ENCODE measurements at regions not wholly inside any gene's neighbourhood (a gene's known extent, or its start where the extent isn't known, plus 50 kb on each side); places are given as distances from the start of the nearest gene placed in this dataset.
A peak's percentile ranks its signal among the peaks of the same experiment; 100 is the strongest.

DNA sequence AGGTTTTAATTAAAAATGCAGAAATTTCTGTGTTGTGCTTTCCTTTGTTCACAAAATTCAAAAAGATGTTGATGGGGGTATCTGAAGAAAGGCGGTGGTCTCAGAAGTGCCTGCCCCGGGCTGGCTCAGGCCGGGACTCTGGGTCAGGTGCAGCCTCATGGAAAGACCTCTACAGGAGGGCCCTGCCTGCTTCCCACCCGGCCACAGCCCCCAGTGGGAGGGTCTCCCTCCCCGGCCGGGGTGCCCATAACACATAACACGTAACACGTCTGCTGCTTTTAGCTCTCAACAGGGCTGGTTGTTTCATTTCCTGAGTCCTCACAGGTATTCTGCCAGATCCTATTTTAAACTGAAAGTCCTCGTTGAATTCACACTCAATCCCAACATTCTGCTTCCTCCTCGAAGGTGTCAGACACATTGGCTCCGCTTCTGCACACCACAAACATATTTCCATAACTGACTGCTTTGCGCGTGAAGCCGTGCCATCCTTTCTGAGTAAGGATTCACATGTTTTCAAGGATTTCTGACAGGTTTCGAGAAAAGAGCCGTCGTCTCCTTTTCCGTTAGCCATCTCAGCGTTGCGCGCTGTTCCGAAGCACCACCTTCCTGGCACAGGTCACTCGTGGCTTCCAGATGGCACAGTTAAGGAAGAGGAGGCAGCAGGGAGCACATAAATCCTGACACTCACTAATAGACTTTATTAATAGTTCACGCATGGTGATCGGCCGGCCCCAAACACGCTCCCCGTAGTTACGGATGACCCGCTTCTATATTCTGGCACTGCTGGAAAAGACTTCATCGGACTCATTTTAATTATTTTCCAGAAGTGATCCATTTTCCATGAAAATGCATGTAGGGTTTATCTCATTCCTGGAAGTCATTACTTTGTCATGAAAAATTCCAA lies 569.3 kb downstream of the BRD1 start:
- Mint-ChIP-seq H3K27me3 (peaks cover 5% of the 10 kb centered on the region), H3K4me3 (no peak overlapping the region), H3K9me3 (no peaks in the 10 kb centered on the region), H3K27ac (no peak overlapping the region), H3K36me3 (no peaks in the 10 kb centered on the region), H3K4me1 (no peaks in the 10 kb centered on the region)
- H3K4me3 ChIP-seq (ENCODE audit: low read depth, low read length): no peak overlapping the region
- H3K36me3 ChIP-seq (ENCODE audit: control insufficient read depth, insufficient read depth, low read length): no peaks in the 10 kb centered on the region
- H3K9me3 ChIP-seq (ENCODE audit: control insufficient read depth in 2 of 2, low read length in 2 of 2): no peaks in the 10 kb centered on the region
- DNase-seq (no peak), ATAC-seq (ENCODE audit: low read depth in 2 of 2) (no peak)
- H3K4me1 ChIP-seq (ENCODE audit: control insufficient read depth, insufficient read depth, low read length, poor library complexity, severe bottlenecking): no peaks in the 10 kb centered on the region
- no peak overlapping the region for H3K27ac ChIP-seq (ENCODE audit: insufficient read depth, low read length, poor library complexity, severe bottlenecking)
- H3K27me3 ChIP-seq (ENCODE audit: control insufficient read depth, insufficient read depth, low read length): no peaks in the 10 kb centered on the region

DNA sequence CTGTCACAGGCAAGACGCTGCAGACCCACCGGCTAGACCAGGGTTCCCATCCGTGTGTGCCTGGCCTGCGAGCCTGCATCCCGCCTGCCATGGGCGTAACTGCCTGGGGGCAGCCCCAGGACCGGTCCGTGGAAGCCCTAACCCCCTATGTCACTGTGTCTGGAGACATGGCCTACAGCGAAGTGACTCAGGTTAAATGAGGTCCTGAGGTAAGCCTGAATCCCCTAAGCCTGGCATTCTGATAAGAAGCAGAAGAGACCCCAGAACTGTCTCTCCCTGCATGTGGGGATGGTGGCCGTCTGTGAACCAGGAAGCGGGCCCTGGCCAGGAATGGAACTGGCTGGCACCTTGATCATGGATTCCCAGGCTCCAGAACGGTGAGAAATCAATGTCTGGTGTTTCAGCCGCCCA lies 570.1 kb downstream of the BRD1 start:
- Mint-ChIP-seq H3K36me3 (no peaks in the 10 kb centered on the region), H3K27me3 (no peaks in the 10 kb centered on the region), H3K4me3 (no peak overlapping the region), H3K9me3 (no peaks in the 10 kb centered on the region), H3K27ac (no peak overlapping the region), H3K4me1 (no peaks in the 10 kb centered on the region)
- no peak for DNase-seq
- peaks cover 2% of the 10 kb centered on the region for H3K27me3 ChIP-seq (ENCODE audit: control insufficient read depth, insufficient read depth, low read length)
- H3K27ac ChIP-seq (ENCODE audit: insufficient read depth, low read length, poor library complexity, severe bottlenecking): no peak overlapping the region
- no peaks in the 10 kb centered on the region for H3K36me3 ChIP-seq (ENCODE audit: control insufficient read depth, insufficient read depth, low read length)
- H3K4me1 ChIP-seq (ENCODE audit: control insufficient read depth, insufficient read depth, low read length, poor library complexity, severe bottlenecking): no peaks in the 10 kb centered on the region
- no peaks in the 10 kb centered on the region for H3K9me3 ChIP-seq (ENCODE audit: control insufficient read depth in 2 of 2, low read length in 2 of 2)
- no peak overlapping the region for H3K4me3 ChIP-seq (ENCODE audit: low read depth, low read length)
- no peak for ATAC-seq (ENCODE audit: low read depth in 2 of 2)

DNA sequence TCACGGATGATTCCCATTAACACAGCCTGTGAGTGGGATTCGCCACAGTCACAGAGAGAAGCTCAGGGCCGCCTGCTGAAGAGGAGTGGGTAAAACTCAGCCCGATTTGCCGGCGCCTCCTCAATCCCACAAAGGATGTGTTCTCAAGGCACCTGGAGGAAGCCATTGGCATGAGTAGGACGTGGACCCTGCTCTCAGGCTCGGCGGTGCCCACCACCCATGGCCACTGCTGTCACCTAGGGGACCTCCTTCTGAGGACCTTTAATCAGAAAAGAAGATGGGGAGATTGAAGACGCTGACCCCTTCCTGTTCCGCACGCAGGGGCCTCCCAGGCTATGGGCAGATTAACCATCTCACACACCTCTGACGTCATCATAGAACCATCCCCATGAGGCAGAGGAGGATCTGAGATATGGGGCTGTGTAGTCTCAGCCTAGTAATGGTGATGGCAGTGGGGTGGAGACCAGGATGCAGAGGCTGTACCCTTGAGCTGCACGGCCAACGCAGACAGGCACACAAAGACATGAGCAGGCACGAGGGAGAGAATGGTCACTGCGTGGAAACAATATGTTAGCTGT lies 571.8 kb downstream of the BRD1 start:
- Histone ChIP-seq H3K4me1 (ENCODE audit: control insufficient read depth, insufficient read depth, low read length, poor library complexity, severe bottlenecking) (no peaks in the 10 kb centered on the region), H3K36me3 (ENCODE audit: control insufficient read depth, insufficient read depth, low read length) (no peaks in the 10 kb centered on the region), H3K27me3 (ENCODE audit: control insufficient read depth, insufficient read depth, low read length) (peaks cover 2% of the 10 kb centered on the region), H3K9me3 (ENCODE audit: control insufficient read depth in 2 of 2, low read length in 2 of 2) (no peaks in the 10 kb centered on the region), H3K27ac (ENCODE audit: insufficient read depth, low read length, poor library complexity, severe bottlenecking) (no peak overlapping the region), H3K4me3 (ENCODE audit: low read depth, low read length) (no peak overlapping the region)
- DNase-seq: no peak
- H3K27ac Mint-ChIP-seq: no peak overlapping the region
- no peaks in the 10 kb centered on the region for H3K27me3 Mint-ChIP-seq
- peak overlapping the region in 1 of 4 donors; percentile 8 for H3K4me3 Mint-ChIP-seq
- H3K4me1 Mint-ChIP-seq: no peaks in the 10 kb centered on the region
- no peak for ATAC-seq (ENCODE audit: low read depth in 2 of 2)
- peaks cover 0 to 3% (median 0%) of the 10 kb centered on the region in 7 donors for H3K9me3 Mint-ChIP-seq
- no peaks in the 10 kb centered on the region for H3K36me3 Mint-ChIP-seq

DNA sequence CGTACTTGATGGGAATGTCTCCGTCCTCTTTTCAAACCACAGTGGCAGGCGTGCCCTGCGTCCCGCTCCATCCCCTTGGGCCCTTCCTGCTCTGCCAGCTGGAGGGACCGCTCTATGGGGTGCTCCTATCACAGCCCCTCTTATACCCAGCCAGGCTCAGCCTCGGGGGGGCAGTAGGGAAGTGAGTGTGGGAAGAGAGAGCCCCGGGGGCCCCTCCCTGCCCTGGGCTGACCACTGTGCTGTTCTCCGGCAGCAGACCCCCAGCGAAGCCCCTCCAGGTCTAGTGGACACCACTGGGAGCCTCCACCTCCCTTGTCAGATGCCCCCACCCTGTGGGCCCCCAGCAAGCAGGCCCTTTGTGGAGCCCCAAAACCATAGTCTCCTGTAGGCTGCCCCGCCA lies 572.5 kb downstream of the BRD1 start:
- H3K4me1 Mint-ChIP-seq: no peaks in the 10 kb centered on the region
- ATAC-seq (ENCODE audit: low read depth in 2 of 2) (no peak), DNase-seq (no peak)
- no peak overlapping the region for H3K27ac Mint-ChIP-seq
- Histone ChIP-seq H3K36me3 (ENCODE audit: control insufficient read depth, insufficient read depth, low read length) (no peaks in the 10 kb centered on the region), H3K9me3 (ENCODE audit: control insufficient read depth in 2 of 2, low read length in 2 of 2) (no peaks in the 10 kb centered on the region), H3K27me3 (ENCODE audit: control insufficient read depth, insufficient read depth, low read length) (peaks cover 2% of the 10 kb centered on the region), H3K4me1 (ENCODE audit: control insufficient read depth, insufficient read depth, low read length, poor library complexity, severe bottlenecking) (no peaks in the 10 kb centered on the region), H3K4me3 (ENCODE audit: low read depth, low read length) (no peak overlapping the region), H3K27ac (ENCODE audit: insufficient read depth, low read length, poor library complexity, severe bottlenecking) (no peak overlapping the region)
- H3K27me3 Mint-ChIP-seq: no peaks in the 10 kb centered on the region
- no peaks in the 10 kb centered on the region for H3K36me3 Mint-ChIP-seq
- no peak overlapping the region for H3K4me3 Mint-ChIP-seq
- peaks cover 0 to 3% (median 0%) of the 10 kb centered on the region in 7 donors for H3K9me3 Mint-ChIP-seq

- no peaks in the 10 kb centered on the region for H3K27me3 Mint-ChIP-seq
Measured at GRCh38 chr22:49253656-49254055, 574.0 kb downstream of the BRD1 start.

DNA sequence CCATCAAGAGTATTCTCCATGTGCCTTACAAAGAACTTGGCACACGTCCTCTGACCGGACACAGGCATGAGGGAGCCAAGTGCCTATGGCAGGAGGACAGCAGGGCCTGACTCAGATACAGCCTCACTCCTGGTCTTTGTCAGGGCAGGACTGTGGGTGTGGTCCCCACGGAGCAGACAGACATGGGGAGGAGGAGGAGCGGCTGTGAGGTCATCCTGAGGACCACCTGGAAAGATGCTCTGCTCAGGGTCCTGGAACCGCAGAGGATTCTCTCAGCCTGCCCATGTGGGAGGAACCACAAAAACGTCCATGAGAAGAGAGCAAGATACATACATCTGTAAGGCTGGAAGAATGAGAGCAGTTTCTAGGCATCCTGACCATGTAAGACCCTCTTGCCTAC lies 576.3 kb downstream of the BRD1 start:
- no peaks in the 10 kb centered on the region for H3K4me1 Mint-ChIP-seq
- H3K4me1 ChIP-seq (ENCODE audit: control insufficient read depth, insufficient read depth, low read length, poor library complexity, severe bottlenecking): no peaks in the 10 kb centered on the region
- no peak overlapping the region for H3K4me3 ChIP-seq (ENCODE audit: low read depth, low read length)
- no peak for ATAC-seq (ENCODE audit: low read depth in 2 of 2)
- no peak overlapping the region for H3K27ac ChIP-seq (ENCODE audit: insufficient read depth, low read length, poor library complexity, severe bottlenecking)
- H3K9me3 Mint-ChIP-seq: peaks cover 0 to 5% (median 0%) of the 10 kb centered on the region in 7 donors
- DNase-seq: no peak
- no peaks in the 10 kb centered on the region for H3K36me3 ChIP-seq (ENCODE audit: control insufficient read depth, insufficient read depth, low read length)
- no peak overlapping the region for H3K27ac Mint-ChIP-seq
- peaks cover 2% of the 10 kb centered on the region for H3K27me3 ChIP-seq (ENCODE audit: control insufficient read depth, insufficient read depth, low read length)
- no peaks in the 10 kb centered on the region for H3K9me3 ChIP-seq (ENCODE audit: control insufficient read depth in 2 of 2, low read length in 2 of 2)
- H3K36me3 Mint-ChIP-seq: no peaks in the 10 kb centered on the region
- H3K27me3 Mint-ChIP-seq: no peaks in the 10 kb centered on the region
- no peak overlapping the region for H3K4me3 Mint-ChIP-seq

More at GRCh38 chr22:49253656-49254055, 574.0 kb downstream of the BRD1 start:
- Histone ChIP-seq H3K4me1 (ENCODE audit: control insufficient read depth, insufficient read depth, low read length, poor library complexity, severe bottlenecking) (no peaks in the 10 kb centered on the region), H3K9me3 (ENCODE audit: control insufficient read depth in 2 of 2, low read length in 2 of 2) (no peaks in the 10 kb centered on the region), H3K27ac (ENCODE audit: insufficient read depth, low read length, poor library complexity, severe bottlenecking) (no peak overlapping the region), H3K4me3 (ENCODE audit: low read depth, low read length) (no peak overlapping the region), H3K36me3 (ENCODE audit: control insufficient read depth, insufficient read depth, low read length) (no peaks in the 10 kb centered on the region), H3K27me3 (ENCODE audit: control insufficient read depth, insufficient read depth, low read length) (peaks cover 2% of the 10 kb centered on the region)
- Mint-ChIP-seq H3K36me3 (no peaks in the 10 kb centered on the region), H3K4me1 (no peaks in the 10 kb centered on the region), H3K27ac (no peak overlapping the region), H3K4me3 (no peak overlapping the region), H3K9me3 (peaks cover 0 to 3% (median 0%) of the 10 kb centered on the region in 7 donors)
- no peak for DNase-seq
- ATAC-seq (ENCODE audit: low read depth in 2 of 2): no peak

- Mint-ChIP-seq H3K27ac (no peak overlapping the region), H3K4me3 (no peak overlapping the region), H3K4me1 (no peaks in the 10 kb centered on the region), H3K36me3 (no peaks in the 10 kb centered on the region), H3K9me3 (peaks cover 0 to 5% (median 0%) of the 10 kb centered on the region in 7 donors), H3K27me3 (no peaks in the 10 kb centered on the region)
- DNase-seq: no peak
- H3K4me1 ChIP-seq (ENCODE audit: control insufficient read depth, insufficient read depth, low read length, poor library complexity, severe bottlenecking): no peaks in the 10 kb centered on the region
- H3K36me3 ChIP-seq (ENCODE audit: control insufficient read depth, insufficient read depth, low read length): no peaks in the 10 kb centered on the region
- no peak overlapping the region for H3K4me3 ChIP-seq (ENCODE audit: low read depth, low read length)
- ATAC-seq (ENCODE audit: low read depth in 2 of 2): no peak
- no peak overlapping the region for H3K27ac ChIP-seq (ENCODE audit: insufficient read depth, low read length, poor library complexity, severe bottlenecking)
- H3K9me3 ChIP-seq (ENCODE audit: control insufficient read depth in 2 of 2, low read length in 2 of 2): no peaks in the 10 kb centered on the region
- H3K27me3 ChIP-seq (ENCODE audit: control insufficient read depth, insufficient read depth, low read length): no peaks in the 10 kb centered on the region
Measured at GRCh38 chr22:49247194-49247924, 580.3 kb downstream of the BRD1 start.
